ENCODE measurements at regions not wholly inside any gene's neighbourhood (a gene's known extent, or its start where the extent isn't known, plus 50 kb on each side); places are given as distances from the start of the nearest gene placed in this dataset.

GRCh38 chr4:10983885-10984640, 299.5 kb upstream of the CLNK start:
- DNase-seq (ENCODE audit: low spot score) = no peak
- TF ChIP-seq CTCF (IDR thresholded peaks at IDR 0.05) = no peak
- ATAC-seq (ENCODE audit: low FRiP score) = no peak

- DNase-seq (ENCODE audit: low spot score) (no peak), ATAC-seq (ENCODE audit: low FRiP score) (no peak)
- no peak for TF ChIP-seq CTCF (IDR thresholded peaks at IDR 0.05)
Observed at GRCh38 chr4:10983268-10983667, 298.7 kb upstream of the CLNK start.

- no peak for TF ChIP-seq CTCF (IDR thresholded peaks at IDR 0.05)
- no peak for DNase-seq (ENCODE audit: low spot score)
- no peak for ATAC-seq (ENCODE audit: low FRiP score)
Observed at GRCh38 chr4:10982305-10982704, 297.7 kb upstream of the CLNK start.

GRCh38 chr4:10981576-10981975, 297.0 kb upstream of the CLNK start:
- no peak for TF ChIP-seq CTCF (IDR thresholded peaks at IDR 0.05)
- no peak for ATAC-seq (ENCODE audit: low FRiP score)
- DNase-seq (ENCODE audit: low spot score) = no peak

GRCh38 chr4:10981096-10981495, 296.5 kb upstream of the CLNK start:
- no peak for ATAC-seq (ENCODE audit: low FRiP score)
- no peak for DNase-seq (ENCODE audit: low spot score)
- TF ChIP-seq CTCF (IDR thresholded peaks at IDR 0.05) = no peak

GRCh38 chr4:10979032-10979431, 294.5 kb upstream of the CLNK start:
- ATAC-seq (ENCODE audit: low FRiP score) (no peak), DNase-seq (ENCODE audit: low spot score) (no peak)
- TF ChIP-seq CTCF (IDR thresholded peaks at IDR 0.05) = no peak

GRCh38 chr4:10977534-10977933, 293.0 kb upstream of the CLNK start:
- DNase-seq (ENCODE audit: low spot score) (no peak), ATAC-seq (ENCODE audit: low FRiP score) (no peak)
- no peak for TF ChIP-seq CTCF (IDR thresholded peaks at IDR 0.05)
